K562 (cell line): ENCODE measurements at regions not wholly inside any gene's neighbourhood (a gene's known extent, or its start where the extent isn't known, plus 50 kb on each side); places are given as distances from the start of the nearest gene placed in this dataset.

Experiments used
- ATAC-seq: fragments of 200-7000 bp; cut with Tn5 transposase; 3 replicates; pipeline ENCODE4 v1.9.1; 2020; ENCODE audit warnings: moderate library complexity
- BruUV-seq: library from RNA; stranded (reverse); fragments of 400-500 nt; replicated peaks from 2 replicates; lab custom pipeline; 2021; lab: Mats Ljungman, UMichigan
- CTCF ChIA-PET: fragments of 300-600 bp; formaldehyde crosslinking; extraction: SDS; loops from one replicate; lab custom pipeline; 2021; ENCODE audit warnings: low intra/inter-chr PET ratio; lab: Yijun Ruan, JAX
- POLR2A ChIA-PET: fragments of 300-600, 350-650 bp; sonication (Branson Sonifier 250); formaldehyde crosslinking; extraction: SDS; loops from one replicate; lab custom pipeline; 2021; ENCODE audit warnings: antibody characterized with exemption, inconsistent platforms; lab: Yijun Ruan, JAX
- DNase-seq, 4 experiments: peaks; one replicate each; pipeline versions ENCODE4 v3.0.0 to v3.0.0-alpha.2; 2011 to 2018; ENCODE audit warnings: low spot score in 3 of 4, mixed read lengths in 3 of 4; ENCODE audit errors: extremely low read depth in 1 of 4
- FAIRE-seq: peaks from 2 replicates; lab custom pipeline; 2011; peaks lifted over from hg19 to GRCh38; lab: Jason Lieb, UNC
- H2AFZ ChIP-seq: 2 replicates; pipeline ENCODE4 v1.6.0; 2011; ENCODE audit warnings: low read depth, low read length, control low read depth, inconsistent platforms
- H3K27ac ChIP-seq: fragments of 200-600 bp; 3 replicates; pipeline ENCODE4 v1.8.0; 2011; ENCODE audit warnings: low read depth, mild to moderate bottlenecking, control low read depth, inconsistent platforms, low read length, moderate library complexity, mixed read lengths; ENCODE audit errors: extremely low read depth
- H3K27me3 ChIP-seq, 2 experiments: fragments of 300-600 bp in 1 of 2; 2 replicates in 1 of 2; 3 replicates in 1 of 2; pipeline versions ENCODE4 v1.6.0 to v1.8.0; 2011; ENCODE audit warnings: inconsistent platforms in 2 of 2, low read length in 2 of 2, mild to moderate bottlenecking in 1 of 2, mixed read lengths in 1 of 2, moderate library complexity in 1 of 2; ENCODE audit not compliant: control insufficient read depth in 2 of 2, insufficient read depth in 2 of 2
- H3K36me3 ChIP-seq: fragments of 300-600 bp; 3 replicates; pipeline ENCODE4 v1.8.0; 2011; ENCODE audit warnings: mild to moderate bottlenecking, low read length, inconsistent platforms; ENCODE audit not compliant: control insufficient read depth, insufficient read depth
- H3K4me1 ChIP-seq, 2 experiments: fragments of 200-600 bp in 1 of 2; replicated peaks in 1 of 2; 2 replicates in 1 of 2; 3 replicates in 1 of 2; pipeline versions ENCODE4 v1.5.1 to v1.8.0; 2011; ENCODE audit warnings: inconsistent platforms in 2 of 2, low read length in 2 of 2, mild to moderate bottlenecking in 1 of 2, mixed read lengths in 1 of 2, moderate library complexity in 1 of 2; ENCODE audit not compliant: control insufficient read depth in 2 of 2, insufficient read depth in 2 of 2
- H3K4me2 ChIP-seq: 2 replicates; pipeline ENCODE4 v1.6.1; 2011; ENCODE audit warnings: low read length, control low read depth, inconsistent platforms, mixed read lengths; ENCODE audit not compliant: insufficient read depth
- H3K4me3 ChIP-seq: fragments of 200-600 bp; sonication (generic), shearing (Covaris generic); 2 replicates; pipeline ENCODE4 v1.5.1; 2016; ENCODE audit warnings: control low read depth, inconsistent platforms
- H3K79me2 ChIP-seq: fragments of 200-600 bp; 3 replicates; pipeline ENCODE4 v1.8.0; 2011; ENCODE audit warnings: low read length, inconsistent platforms; ENCODE audit not compliant: control insufficient read depth, insufficient read depth
- H3K9ac ChIP-seq, 2 experiments: 2 replicates each; pipeline versions ENCODE4 v1.6.0 to v1.6.1; 2011; ENCODE audit warnings: low read depth in 2 of 2, low read length in 2 of 2, control low read depth in 1 of 2, inconsistent platforms in 1 of 2, mild to moderate bottlenecking in 1 of 2, mixed read lengths in 1 of 2; ENCODE audit not compliant: insufficient read depth in 1 of 2
- H3K9me1 ChIP-seq: one replicate; pipeline ENCODE4 v1.6.0; 2011; ENCODE audit warnings: inconsistent platforms, mild to moderate bottlenecking, low read length, moderate library complexity; ENCODE audit not compliant: control insufficient read depth, insufficient read depth
- H3K9me3 ChIP-seq: replicated peaks from 2 replicates; pipeline ENCODE4 v1.5.1; 2011; ENCODE audit warnings: low read depth, low read length, inconsistent platforms; ENCODE audit not compliant: control insufficient read depth, insufficient read depth
- H4K20me1 ChIP-seq: replicated peaks from 2 replicates; pipeline ENCODE4 v1.6.1; 2011; ENCODE audit warnings: low read length, inconsistent platforms, mixed read lengths; ENCODE audit not compliant: control insufficient read depth, insufficient read depth
- EHMT2 ChIP-seq: fragments of 450-650 bp; IDR thresholded peaks from 2 replicates; pipeline ENCODE4 v1.6.1; 2018; ENCODE audit warnings: antibody characterized with exemption
- FOXM1 ChIP-seq, 2 experiments: fragments of 450-650 bp in 1 of 2; sonication (generic) in 1 of 2; formaldehyde crosslinking in 1 of 2; IDR thresholded peaks; 2 replicates each; pipeline versions ENCODE4 v1.6.1 to v1.9.0; 2017 to 2022; ENCODE audit warnings: low read depth in 2 of 2, mild to moderate bottlenecking in 2 of 2, missing genetic modification reagents in 1 of 2, moderate library complexity in 1 of 2
- NKRF ChIP-seq: fragments of 450-650 bp; IDR thresholded peaks from 2 replicates; pipeline ENCODE4 v1.6.1; 2016; ENCODE audit warnings: borderline replicate concordance
- PCBP1 ChIP-seq: fragments of 200-400 bp; formaldehyde crosslinking; IDR thresholded peaks from 2 replicates; pipeline ENCODE4 v1.6.1; 2018; ENCODE audit warnings: mild to moderate bottlenecking, low read depth, low read length; ENCODE audit not compliant: poor library complexity, severe bottlenecking
- POLR2AphosphoS5 ChIP-seq: IDR thresholded peaks from 2 replicates; pipeline ENCODE4 v1.6.1; 2011; ENCODE audit warnings: mild to moderate bottlenecking, low read depth, low read length, moderate library complexity; ENCODE audit not compliant: control insufficient read depth, insufficient read depth
- PTTG1 ChIP-seq: fragments of 450-650 bp; IDR thresholded peaks from 2 replicates; pipeline ENCODE4 v1.6.1; 2016; ENCODE audit warnings: low read depth, mild to moderate bottlenecking, missing genetic modification characterization, missing compliant biosample characterization
- RBM14 ChIP-seq: fragments of 200-400 bp; formaldehyde crosslinking; IDR thresholded peaks from 2 replicates; pipeline ENCODE4 v1.6.1; 2018; ENCODE audit warnings: low read depth, mild to moderate bottlenecking, low read length, moderate library complexity, borderline replicate concordance; ENCODE audit not compliant: insufficient read depth
- RBM17 ChIP-seq: fragments of 200-400 bp; formaldehyde crosslinking; IDR thresholded peaks from 2 replicates; pipeline ENCODE4 v1.6.1; 2017; ENCODE audit warnings: low read depth, mild to moderate bottlenecking, low read length, borderline replicate concordance
- RCOR1 ChIP-seq, 2 experiments: IDR thresholded peaks; 2 replicates each; pipeline ENCODE4 v1.6.1; 2012; ENCODE audit warnings: low read depth in 2 of 2, low read length in 2 of 2, borderline replicate concordance in 1 of 2, improper control_type of control experiment in 1 of 2
- ZBTB8A ChIP-seq: fragments of 450-650 bp; IDR thresholded peaks from 2 replicates; pipeline ENCODE4 v1.6.1; 2018; ENCODE audit warnings: mild to moderate bottlenecking, moderate library complexity; ENCODE audit not compliant: partially characterized antibody
- ZNF740 ChIP-seq, 3 experiments: fragments of 200-800 bp in 1 of 3; sonication (Bioruptor generic) in 1 of 3; sonication (generic) in 1 of 3; formaldehyde crosslinking in 1 of 3; IDR thresholded peaks; 2 replicates each; pipeline versions ENCODE4 v1.6.1 to v1.8.0; 2016 to 2022; ENCODE audit warnings: mild to moderate bottlenecking in 2 of 3, missing compliant biosample characterization in 2 of 3, missing genetic modification characterization in 2 of 3, missing genetic modification reagents in 1 of 3
- WGBS: fragments of 100-300 bp; shearing (Covaris generic); methylation state at CpG from one replicate; pipeline ENCODE4 v1.1.6; 2016; ENCODE audit warnings: low coverage, mixed read lengths; ENCODE audit not compliant: insufficient coverage; ENCODE audit errors: missing lambda C conversion rate; 5-methylcytosine and 5-hydroxymethylcytosine counted together
- in situ Hi-C: fragments of 300-500 bp; cut with MboI; formaldehyde crosslinking; loops from 4 replicates; pipeline ENCODE4 v1.15.0; 2018; ENCODE audit warnings: inconsistent platforms, mixed read lengths
- intact Hi-C: fragments of 100-400 bp; cut with micrococcal nuclease; formaldehyde crosslinking; loops from 2 replicates; pipeline ENCODE4 v1.14.2; 2022

GRCh38 chr12:28629691-28630090 is 439.4 kb downstream of the CCDC91 start (continued):
- TF ChIP-seq POLR2AphosphoS5 (no peak), NKRF (no peak), PCBP1 (no peak), RCOR1 (IDR thresholded peaks at IDR 0.05; ENCODE audit: borderline replicate concordance in 1 of 2, low read depth in 2 of 2, low read length in 2 of 2) (no peak)

GRCh38 chr12:28631831-28632230 is 441.6 kb downstream of the CCDC91 start:
- TF ChIP-seq POLR2AphosphoS5 (no peak), ZBTB8A (no peak), FOXM1 (IDR thresholded peaks at IDR 0.05; ENCODE audit: low read depth) (no peak), FOXM1 (CRISPR knock-in tag; IDR thresholded peaks at IDR 0.05; ENCODE audit: low read depth) (no peak), ZNF740 (CRISPR knock-in tag; IDR thresholded peaks at IDR 0.05) (no peak), ZNF740 (tag; IDR thresholded peaks at IDR 0.05) (no peak), EHMT2 (no peak), RBM17 (no peak), PTTG1 (no peak), RBM14 (no peak)
- no peak for FAIRE-seq
- H4K20me1 ChIP-seq = no peaks in the 10 kb centered on the region
- no peak for DNase-seq
- POLR2A ChIA-PET = no interaction called here
- no peak overlapping the region for H3K4me2 ChIP-seq
- no peak overlapping the region for H3K27ac ChIP-seq
- H3K9ac ChIP-seq = no peak overlapping the region
- H3K79me2 ChIP-seq = no peaks in the 10 kb centered on the region
- peaks cover 5 to 7% of the 10 kb centered on the region in 2 experiments; a peak in 3 of 5 replicates for H3K27me3 ChIP-seq
- H3K4me1 ChIP-seq = no peaks in the 10 kb centered on the region
- ATAC-seq = no peak
- no peaks in the 10 kb centered on the region for H3K36me3 ChIP-seq
- no peak overlapping the region for H3K4me3 ChIP-seq
- BruUV-seq = no TSS peak
- in situ Hi-C loops (no loop called here), intact Hi-C loops (no loop called here)
- no peak overlapping the region for H2AFZ ChIP-seq
- WGBS = 0% methylated on average over 7 of the region's 7 CpGs
- H3K9me3 ChIP-seq = no peaks in the 10 kb centered on the region; the same call in 1 of the 2 replicates
- H3K9me1 ChIP-seq = no peaks in the 10 kb centered on the region
- CTCF ChIA-PET = no interaction called here
